ENCODE measurements at regions not wholly inside any gene's neighbourhood (a gene's known extent, or its start where the extent isn't known, plus 50 kb on each side); places are given as distances from the start of the nearest gene placed in this dataset.

DNA sequence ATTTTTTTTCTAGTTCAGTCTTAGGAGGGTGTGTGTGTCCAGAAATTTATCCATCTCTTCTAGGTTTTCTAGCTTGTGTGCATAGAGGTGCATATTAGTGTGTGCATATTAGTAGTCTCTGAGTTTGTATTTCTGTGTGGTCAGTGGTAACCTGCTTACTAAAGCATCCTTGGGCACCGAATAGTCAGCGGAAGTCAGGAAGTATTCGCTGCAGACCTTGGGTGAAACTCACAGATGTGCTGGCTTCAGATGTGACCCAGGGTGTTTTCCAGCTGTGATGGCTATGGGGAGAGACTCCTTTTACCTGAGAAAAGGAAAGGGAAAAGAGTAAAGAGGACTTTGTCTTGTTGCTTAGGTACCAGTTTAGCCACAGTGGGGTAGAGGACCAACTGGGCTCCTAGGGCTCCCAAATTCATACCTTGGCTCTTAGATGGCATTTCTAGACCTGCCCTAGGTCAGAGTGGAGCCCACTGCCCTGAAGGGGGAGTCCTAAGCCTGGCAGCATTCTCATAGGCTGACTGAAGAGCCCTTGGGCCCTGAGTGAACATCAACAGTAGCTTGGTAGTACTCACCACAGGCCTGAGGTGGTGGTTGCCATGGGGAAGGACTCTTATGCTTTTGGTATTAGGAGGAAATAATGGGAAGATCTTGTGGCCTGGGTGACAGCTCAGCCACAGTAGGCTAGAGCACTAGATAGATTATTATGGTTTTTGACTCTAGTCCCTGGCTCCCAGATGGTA, 286.0 kb upstream of the ZPLD1 start:
- no peak overlapping the region for H3K9ac ChIP-seq (ENCODE audit: insufficient read depth in 1 of 2, low read length in 2 of 2)
- TF ChIP-seq, protein P1, sequence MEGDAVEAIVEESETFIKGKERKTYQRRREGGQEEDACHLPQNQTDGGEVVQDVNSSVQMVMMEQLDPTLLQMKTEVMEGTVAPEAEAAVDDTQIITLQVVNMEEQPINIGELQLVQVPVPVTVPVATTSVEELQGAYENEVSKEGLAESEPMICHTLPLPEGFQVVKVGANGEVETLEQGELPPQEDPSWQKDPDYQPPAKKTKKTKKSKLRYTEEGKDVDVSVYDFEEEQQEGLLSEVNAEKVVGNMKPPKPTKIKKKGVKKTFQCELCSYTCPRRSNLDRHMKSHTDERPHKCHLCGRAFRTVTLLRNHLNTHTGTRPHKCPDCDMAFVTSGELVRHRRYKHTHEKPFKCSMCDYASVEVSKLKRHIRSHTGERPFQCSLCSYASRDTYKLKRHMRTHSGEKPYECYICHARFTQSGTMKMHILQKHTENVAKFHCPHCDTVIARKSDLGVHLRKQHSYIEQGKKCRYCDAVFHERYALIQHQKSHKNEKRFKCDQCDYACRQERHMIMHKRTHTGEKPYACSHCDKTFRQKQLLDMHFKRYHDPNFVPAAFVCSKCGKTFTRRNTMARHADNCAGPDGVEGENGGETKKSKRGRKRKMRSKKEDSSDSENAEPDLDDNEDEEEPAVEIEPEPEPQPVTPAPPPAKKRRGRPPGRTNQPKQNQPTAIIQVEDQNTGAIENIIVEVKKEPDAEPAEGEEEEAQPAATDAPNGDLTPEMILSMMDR (IDR thresholded peaks at IDR 0.05; ENCODE audit: control extremely low read depth, extremely low read depth) = no peak
- 96 to 97% methylated on average over 3 of the region's 3 CpGs for WGBS, 2 donors
- H3K4me1 ChIP-seq (ENCODE audit: control insufficient read depth in 5 of 5, insufficient read depth in 5 of 5, low read length in 5 of 5) = no peaks in the 10 kb centered on the region
- DNase-seq (no peak), ATAC-seq (ENCODE audit: insufficient read depth, low FRiP score) (no peak)
- no peak overlapping the region for H3K27ac ChIP-seq (ENCODE audit: low read depth in 1 of 2, low read length in 1 of 2)
- peaks cover 0 to 11% (median 3%) of the 10 kb centered on the region in 4 donors for H3K9me3 ChIP-seq (ENCODE audit: control insufficient read depth in 4 of 4, insufficient read depth in 3 of 4, low read length in 3 of 4)
- H3K27me3 ChIP-seq (ENCODE audit: control insufficient read depth in 3 of 3, insufficient read depth in 3 of 3, low read length in 2 of 3) = no peaks in the 10 kb centered on the region
- no peak overlapping the region for H3K4me3 ChIP-seq
- H3K36me3 ChIP-seq (ENCODE audit: control insufficient read depth in 4 of 4, insufficient read depth in 4 of 4, low read length in 4 of 4) = no peaks in the 10 kb centered on the region

DNA sequence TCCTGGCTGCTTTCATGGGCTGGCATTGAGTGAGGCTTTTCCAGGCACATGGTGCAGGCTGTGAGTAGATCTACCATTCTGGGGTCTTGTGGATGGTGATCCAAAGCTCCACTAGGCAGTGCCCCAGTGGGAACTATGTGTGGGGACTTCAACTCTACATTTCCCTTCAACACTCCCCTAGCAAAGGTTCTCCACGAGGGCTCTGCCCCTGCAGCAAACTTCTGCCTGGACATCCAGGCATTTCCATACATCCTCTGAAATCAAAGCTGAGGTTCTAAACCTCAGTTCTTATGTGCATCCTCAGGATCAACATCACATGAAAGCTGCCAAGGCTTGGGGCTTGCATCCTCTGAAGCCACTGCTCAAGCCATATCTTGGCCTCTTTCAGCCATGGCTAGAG, 282.9 kb upstream of the ZPLD1 start:
- 71 to 80% methylated on average over 1 of the region's 1 CpG for WGBS, 2 donors
- Histone ChIP-seq H3K9ac (ENCODE audit: insufficient read depth in 1 of 2, low read length in 2 of 2) (no peak overlapping the region), H3K27me3 (ENCODE audit: control insufficient read depth in 3 of 3, insufficient read depth in 3 of 3, low read length in 2 of 3) (no peaks in the 10 kb centered on the region), H3K27ac (ENCODE audit: low read depth in 1 of 2, low read length in 1 of 2) (no peak overlapping the region), H3K4me1 (ENCODE audit: control insufficient read depth in 5 of 5, insufficient read depth in 5 of 5, low read length in 5 of 5) (no peaks in the 10 kb centered on the region), H3K9me3 (ENCODE audit: control insufficient read depth in 4 of 4, insufficient read depth in 3 of 4, low read length in 3 of 4) (peaks cover 0 to 11% (median 3%) of the 10 kb centered on the region in 4 donors), H3K4me3 (no peak overlapping the region), H3K36me3 (ENCODE audit: control insufficient read depth in 4 of 4, insufficient read depth in 4 of 4, low read length in 4 of 4) (no peaks in the 10 kb centered on the region)
- TF ChIP-seq, protein P1 (IDR thresholded peaks at IDR 0.05; ENCODE audit: control extremely low read depth, extremely low read depth) = no peak
- DNase-seq (no peak), ATAC-seq (ENCODE audit: insufficient read depth, low FRiP score) (no peak)

DNA sequence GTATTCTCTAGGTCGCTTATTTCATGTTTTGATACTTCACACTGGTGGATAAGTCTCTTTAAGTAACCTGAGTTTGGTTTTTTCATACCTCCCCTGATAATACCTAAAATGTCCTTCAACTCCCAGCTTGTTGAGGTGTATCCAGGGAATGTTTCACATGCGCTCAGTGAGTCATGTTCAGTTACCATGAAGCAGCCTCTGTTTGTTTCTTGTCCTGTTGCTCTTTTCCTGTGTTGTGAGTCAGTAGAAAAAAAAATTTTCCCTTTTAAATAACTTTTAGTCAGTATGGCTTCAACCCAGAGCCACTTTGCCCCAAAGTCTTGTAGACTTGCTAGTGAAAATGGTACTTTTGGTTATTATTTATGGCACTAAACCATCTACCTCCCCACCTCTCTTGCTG, 278.4 kb upstream of the ZPLD1 start:
- H3K9ac ChIP-seq (ENCODE audit: insufficient read depth in 1 of 2, low read length in 2 of 2) = no peak overlapping the region
- DNase-seq (no peak), ATAC-seq (ENCODE audit: insufficient read depth, low FRiP score) (peak; percentile 58)
- WGBS, 2 donors = 94 to 95% methylated on average over 2 of the region's 2 CpGs
- no peak overlapping the region for H3K4me3 ChIP-seq
- no peaks in the 10 kb centered on the region for H3K36me3 ChIP-seq (ENCODE audit: control insufficient read depth in 4 of 4, insufficient read depth in 4 of 4, low read length in 4 of 4)
- no peaks in the 10 kb centered on the region for H3K27me3 ChIP-seq (ENCODE audit: control insufficient read depth in 3 of 3, insufficient read depth in 3 of 3, low read length in 2 of 3)
- TF ChIP-seq, protein P1 (IDR thresholded peaks at IDR 0.05; ENCODE audit: control extremely low read depth, extremely low read depth) = no peak
- H3K9me3 ChIP-seq (ENCODE audit: control insufficient read depth in 4 of 4, insufficient read depth in 3 of 4, low read length in 3 of 4) = peaks cover 0 to 7% (median 3%) of the 10 kb centered on the region in 4 donors
- H3K27ac ChIP-seq (ENCODE audit: low read depth in 1 of 2, low read length in 1 of 2) = no peak overlapping the region
- H3K4me1 ChIP-seq (ENCODE audit: control insufficient read depth in 5 of 5, insufficient read depth in 5 of 5, low read length in 5 of 5) = no peaks in the 10 kb centered on the region

Data from lung (tissue), 11 donors.